T-helper 2 cell treated with Interferon-gamma antibody and Interleukin-4, amounts not matched to agents 5 μg/mL and 100 μg/mL, for 36 hours (primary cell): ENCODE measurements at regions not wholly inside any gene's neighbourhood (a gene's known extent, or its start where the extent isn't known, plus 50 kb on each side); places are given as distances from the start of the nearest gene placed in this dataset.
"Not testable (repeated sequence)": the region's sequence is repeated elsewhere in the genome, so short reads cannot be mapped to it uniquely, and the experiment has no call there.

Source experiments
- DNase-seq: peaks from one replicate; pipeline ENCODE4 v3.0.0; 2021; ENCODE audit warnings: low spot score
- H3K27ac Mint-ChIP-seq: one replicate; pipeline ENCODE4 v1.8.0; 2021; ENCODE audit warnings: mild to moderate bottlenecking, mixed read lengths
- H3K27me3 Mint-ChIP-seq: one replicate; pipeline ENCODE4 v1.8.0; 2021; ENCODE audit warnings: low read depth, mixed read lengths
- H3K36me3 Mint-ChIP-seq: one replicate; pipeline ENCODE4 v1.8.0; 2021; ENCODE audit warnings: low read depth, mixed read lengths
- H3K4me1 Mint-ChIP-seq: one replicate; pipeline ENCODE4 v1.8.0; 2021; ENCODE audit warnings: low read depth, mixed read lengths
- H3K4me3 Mint-ChIP-seq: one replicate; pipeline ENCODE4 v1.8.0; 2022; ENCODE audit warnings: mild to moderate bottlenecking, moderate library complexity, mixed read lengths
- H3K9me3 Mint-ChIP-seq: one replicate; pipeline ENCODE4 v1.8.0; 2021; ENCODE audit warnings: mixed read lengths

- DNase-seq, H3K4me1 Mint-ChIP-seq, H3K9me3 Mint-ChIP-seq, H3K4me3 Mint-ChIP-seq, H3K27me3 Mint-ChIP-seq, H3K36me3 Mint-ChIP-seq, H3K27ac Mint-ChIP-seq: not testable (repeated sequence)
Measured at GRCh38 chr21:6363591-6363990, 4157.8 kb upstream of the TPTE start.

GRCh38 chr21:6368824-6369223 lies 4152.6 kb upstream of the TPTE start:
- H3K27ac Mint-ChIP-seq, H3K4me1 Mint-ChIP-seq, H3K9me3 Mint-ChIP-seq, H3K36me3 Mint-ChIP-seq, H3K27me3 Mint-ChIP-seq, H3K4me3 Mint-ChIP-seq: not testable (repeated sequence)
- peak; percentile 8 for DNase-seq

GRCh38 chr21:6373253-6373652 lies 4148.1 kb upstream of the TPTE start:
- DNase-seq: peak; percentile 4
- not testable (repeated sequence) for H3K36me3 Mint-ChIP-seq, H3K27ac Mint-ChIP-seq, H3K4me3 Mint-ChIP-seq, H3K9me3 Mint-ChIP-seq, H3K4me1 Mint-ChIP-seq, H3K27me3 Mint-ChIP-seq

- not testable (repeated sequence) for H3K27me3 Mint-ChIP-seq, H3K4me1 Mint-ChIP-seq, H3K9me3 Mint-ChIP-seq, H3K4me3 Mint-ChIP-seq, H3K27ac Mint-ChIP-seq, H3K36me3 Mint-ChIP-seq
- peak; percentile 14 for DNase-seq
Measured at GRCh38 chr21:6374232-6374631, 4147.2 kb upstream of the TPTE start.

GRCh38 chr21:6374926-6375325 lies 4146.5 kb upstream of the TPTE start:
- H3K4me3 Mint-ChIP-seq, H3K4me1 Mint-ChIP-seq, H3K27me3 Mint-ChIP-seq, H3K36me3 Mint-ChIP-seq, H3K9me3 Mint-ChIP-seq, H3K27ac Mint-ChIP-seq: not testable (repeated sequence)
- DNase-seq: peak; percentile 4

- not testable (repeated sequence) for H3K27me3 Mint-ChIP-seq, H3K9me3 Mint-ChIP-seq, H3K4me1 Mint-ChIP-seq, H3K27ac Mint-ChIP-seq, H3K36me3 Mint-ChIP-seq, H3K4me3 Mint-ChIP-seq
- DNase-seq: peak; percentile 3
Measured at GRCh38 chr21:6375776-6376175, 4145.6 kb upstream of the TPTE start.

GRCh38 chr21:6376321-6377070 lies 4144.9 kb upstream of the TPTE start:
- not testable (repeated sequence) for H3K4me1 Mint-ChIP-seq, H3K9me3 Mint-ChIP-seq, H3K27ac Mint-ChIP-seq, H3K36me3 Mint-ChIP-seq, H3K4me3 Mint-ChIP-seq, H3K27me3 Mint-ChIP-seq
- DNase-seq: peak; percentile 4
